Activated T-helper 1 cell treated with anti-CD3 and anti-CD28 coated beads, Interleukin-12 subunit alpha, Interleukin-12 subunit beta, Interleukin-2, Interleukin-4 antibody, amounts not matched to agents 30 ng/mL and 10 ng/mL and 1 ng/mL, durations not matched to agents 14 hours and 24 hours and 36 hours (primary cell): ENCODE measurements at regions not wholly inside any gene's neighbourhood (a gene's known extent, or its start where the extent isn't known, plus 50 kb on each side); places are given as distances from the start of the nearest gene placed in this dataset.
"Not testable (repeated sequence)": the region's sequence is repeated elsewhere in the genome, so short reads cannot be mapped to it uniquely, and the experiment has no call there.

Experiments
- DNase-seq: peaks from one replicate; pipeline ENCODE4 v3.0.0; 2021; ENCODE audit warnings: low spot score
- H3K27ac Mint-ChIP-seq: one replicate; pipeline ENCODE4 v1.8.0; 2021; ENCODE audit warnings: mild to moderate bottlenecking, mixed read lengths
- H3K27me3 Mint-ChIP-seq: one replicate; pipeline ENCODE4 v1.8.0; 2022; ENCODE audit warnings: mild to moderate bottlenecking, moderate library complexity, mixed read lengths; ENCODE audit not compliant: insufficient read depth
- H3K36me3 Mint-ChIP-seq: one replicate; pipeline ENCODE4 v1.8.0; 2021; ENCODE audit warnings: low read depth, mixed read lengths
- H3K4me1 Mint-ChIP-seq: one replicate; pipeline ENCODE4 v1.8.0; 2021; ENCODE audit warnings: low read depth, mixed read lengths
- H3K4me3 Mint-ChIP-seq: one replicate; pipeline ENCODE4 v1.8.0; 2021; ENCODE audit warnings: mild to moderate bottlenecking, moderate library complexity, mixed read lengths
- H3K9me3 Mint-ChIP-seq: one replicate; pipeline ENCODE4 v1.8.0; 2021; ENCODE audit warnings: mixed read lengths
- intact Hi-C: fragments of 100-400 bp; cut with micrococcal nuclease; formaldehyde crosslinking; loops from one replicate; pipeline ENCODE4 v1.15.1; 2024

GRCh38 chr18:78865056-78865598 is 114.5 kb upstream of the SALL3 start:
- H3K4me1 Mint-ChIP-seq: no peaks in the 10 kb centered on the region

GRCh38 chr18:78865771-78866310 is 113.8 kb upstream of the SALL3 start:
- Mint-ChIP-seq H3K4me1 (no peaks in the 10 kb centered on the region), H3K27ac (no peak overlapping the region), H3K9me3 (no peaks in the 10 kb centered on the region), H3K4me3 (no peak overlapping the region), H3K27me3 (no peaks in the 10 kb centered on the region), H3K36me3 (no peaks in the 10 kb centered on the region)
- no peak for DNase-seq
- intact Hi-C loops: no loop called here

More at GRCh38 chr18:78865056-78865598, 114.5 kb upstream of the SALL3 start:
- Mint-ChIP-seq H3K4me3 (no peak overlapping the region), H3K9me3 (no peaks in the 10 kb centered on the region), H3K36me3 (no peaks in the 10 kb centered on the region), H3K27me3 (no peaks in the 10 kb centered on the region), H3K27ac (no peak overlapping the region)
- no peak for DNase-seq
- intact Hi-C loops: no loop called here

- Mint-ChIP-seq H3K4me3 (no peak overlapping the region), H3K9me3 (no peaks in the 10 kb centered on the region), H3K27me3 (no peaks in the 10 kb centered on the region), H3K36me3 (no peaks in the 10 kb centered on the region), H3K4me1 (no peaks in the 10 kb centered on the region), H3K27ac (no peak overlapping the region)
- DNase-seq: no peak
- intact Hi-C loops: no loop called here
These were observed 112.5 kb upstream of the SALL3 start for GRCh38 chr18:78867131-78867530.

GRCh38 chr18:78868330-78869316 is 111.0 kb upstream of the SALL3 start:
- H3K27me3 Mint-ChIP-seq: no peaks in the 10 kb centered on the region
- no peak overlapping the region for H3K4me3 Mint-ChIP-seq
- no peaks in the 10 kb centered on the region for H3K9me3 Mint-ChIP-seq
- no peaks in the 10 kb centered on the region for H3K4me1 Mint-ChIP-seq
- intact Hi-C loops: no loop called here
- no peak for DNase-seq
- H3K36me3 Mint-ChIP-seq: no peaks in the 10 kb centered on the region
- H3K27ac Mint-ChIP-seq: no peak overlapping the region

- Mint-ChIP-seq H3K4me1 (no peaks in the 10 kb centered on the region), H3K4me3 (no peak overlapping the region), H3K27ac (no peak overlapping the region), H3K27me3 (no peaks in the 10 kb centered on the region), H3K9me3 (no peaks in the 10 kb centered on the region), H3K36me3 (no peaks in the 10 kb centered on the region)
- no peak for DNase-seq
- intact Hi-C loops: no loop called here
These were observed 108.0 kb upstream of the SALL3 start for GRCh38 chr18:78871618-78872017.

- H3K9me3 Mint-ChIP-seq: no peaks in the 10 kb centered on the region
- intact Hi-C loops: no loop called here
These were observed 105.6 kb upstream of the SALL3 start for GRCh38 chr18:78873926-78874500.

GRCh38 chr18:78875016-78875777 is 104.4 kb upstream of the SALL3 start:
- Mint-ChIP-seq H3K27ac (no peak overlapping the region), H3K4me3 (no peak overlapping the region)
- DNase-seq: no peak

More at GRCh38 chr18:78873926-78874500, 105.6 kb upstream of the SALL3 start:
- no peak overlapping the region for H3K27ac Mint-ChIP-seq
- no peaks in the 10 kb centered on the region for H3K27me3 Mint-ChIP-seq
- no peaks in the 10 kb centered on the region for H3K36me3 Mint-ChIP-seq
- H3K4me1 Mint-ChIP-seq: no peaks in the 10 kb centered on the region
- DNase-seq: no peak
- no peak overlapping the region for H3K4me3 Mint-ChIP-seq

GRCh38 chr18:78875778-78876650 is 103.6 kb upstream of the SALL3 start:
- no peaks in the 10 kb centered on the region for H3K9me3 Mint-ChIP-seq
- intact Hi-C loops: no loop called here
- H3K27ac Mint-ChIP-seq: no peak overlapping the region
- no peak overlapping the region for H3K4me3 Mint-ChIP-seq
- no peaks in the 10 kb centered on the region for H3K36me3 Mint-ChIP-seq
- no peak for DNase-seq
- H3K27me3 Mint-ChIP-seq: no peaks in the 10 kb centered on the region
- no peaks in the 10 kb centered on the region for H3K4me1 Mint-ChIP-seq

More at GRCh38 chr18:78875016-78875777, 104.4 kb upstream of the SALL3 start:
- H3K36me3 Mint-ChIP-seq: no peaks in the 10 kb centered on the region
- H3K9me3 Mint-ChIP-seq: no peaks in the 10 kb centered on the region
- no peaks in the 10 kb centered on the region for H3K27me3 Mint-ChIP-seq
- intact Hi-C loops: no loop called here
- no peaks in the 10 kb centered on the region for H3K4me1 Mint-ChIP-seq

GRCh38 chr18:78876868-78877267 is 102.8 kb upstream of the SALL3 start:
- Mint-ChIP-seq H3K27ac (no peak overlapping the region), H3K4me1 (no peaks in the 10 kb centered on the region), H3K4me3 (no peak overlapping the region), H3K27me3 (no peaks in the 10 kb centered on the region), H3K9me3 (no peaks in the 10 kb centered on the region), H3K36me3 (no peaks in the 10 kb centered on the region)
- intact Hi-C loops: no loop called here
- no peak for DNase-seq

- Mint-ChIP-seq H3K27ac (no peak overlapping the region), H3K36me3 (no peaks in the 10 kb centered on the region), H3K9me3 (no peaks in the 10 kb centered on the region)
These were observed 101.3 kb upstream of the SALL3 start for GRCh38 chr18:78878335-78878734.

GRCh38 chr18:78879072-78879883 is 100.3 kb upstream of the SALL3 start:
- intact Hi-C loops, H3K9me3 Mint-ChIP-seq, H3K36me3 Mint-ChIP-seq, H3K27ac Mint-ChIP-seq, H3K27me3 Mint-ChIP-seq, DNase-seq, H3K4me1 Mint-ChIP-seq, H3K4me3 Mint-ChIP-seq: not testable (repeated sequence)

More at GRCh38 chr18:78878335-78878734, 101.3 kb upstream of the SALL3 start:
- intact Hi-C loops: no loop called here
- Mint-ChIP-seq H3K4me1 (no peaks in the 10 kb centered on the region), H3K27me3 (peaks cover 2% of the 10 kb centered on the region), H3K4me3 (no peak overlapping the region)
- no peak for DNase-seq
